ENCODE measurements at regions not wholly inside any gene's neighbourhood (a gene's known extent, or its start where the extent isn't known, plus 50 kb on each side); places are given as distances from the start of the nearest gene placed in this dataset.

DNA sequence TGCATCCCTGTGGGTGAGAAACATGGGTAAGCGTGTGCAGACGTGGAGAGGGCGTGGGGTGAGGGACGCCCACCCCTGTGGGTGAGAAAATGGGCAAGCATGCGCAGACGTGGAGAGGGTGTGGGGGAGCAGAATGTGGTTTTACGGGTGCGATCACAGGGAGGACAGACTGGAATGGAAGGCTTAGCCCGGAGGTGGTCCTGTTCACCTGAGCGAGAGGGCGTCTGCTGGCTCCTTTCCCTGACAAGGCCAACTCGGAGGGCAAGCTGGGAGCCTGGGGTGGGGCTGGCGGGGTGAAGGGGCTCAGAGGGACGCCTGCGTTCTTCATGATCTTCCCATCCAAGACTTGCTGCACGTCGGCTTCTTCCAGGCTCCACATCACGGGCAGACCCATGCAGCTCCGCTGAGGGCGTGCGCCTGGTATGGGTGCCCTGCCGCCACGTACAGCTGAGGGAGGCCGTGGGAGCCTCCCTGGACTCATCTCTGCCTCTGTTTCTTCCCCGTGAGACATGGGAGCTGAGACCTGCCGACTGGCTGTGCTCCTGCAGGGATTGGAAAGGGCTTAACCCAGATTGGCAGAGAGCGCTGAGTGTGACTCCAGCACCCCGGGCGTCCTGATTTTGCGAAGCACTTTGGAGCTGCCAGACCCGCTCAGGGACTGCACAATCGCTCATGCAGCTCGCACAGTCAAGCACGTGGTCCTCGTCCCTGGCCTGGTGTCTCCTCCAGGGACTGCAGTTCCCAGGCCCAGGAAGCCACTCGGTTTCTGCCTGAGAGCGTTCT is 74.3 kb upstream of the SHH start:
- TF ChIP-seq, protein P1, sequence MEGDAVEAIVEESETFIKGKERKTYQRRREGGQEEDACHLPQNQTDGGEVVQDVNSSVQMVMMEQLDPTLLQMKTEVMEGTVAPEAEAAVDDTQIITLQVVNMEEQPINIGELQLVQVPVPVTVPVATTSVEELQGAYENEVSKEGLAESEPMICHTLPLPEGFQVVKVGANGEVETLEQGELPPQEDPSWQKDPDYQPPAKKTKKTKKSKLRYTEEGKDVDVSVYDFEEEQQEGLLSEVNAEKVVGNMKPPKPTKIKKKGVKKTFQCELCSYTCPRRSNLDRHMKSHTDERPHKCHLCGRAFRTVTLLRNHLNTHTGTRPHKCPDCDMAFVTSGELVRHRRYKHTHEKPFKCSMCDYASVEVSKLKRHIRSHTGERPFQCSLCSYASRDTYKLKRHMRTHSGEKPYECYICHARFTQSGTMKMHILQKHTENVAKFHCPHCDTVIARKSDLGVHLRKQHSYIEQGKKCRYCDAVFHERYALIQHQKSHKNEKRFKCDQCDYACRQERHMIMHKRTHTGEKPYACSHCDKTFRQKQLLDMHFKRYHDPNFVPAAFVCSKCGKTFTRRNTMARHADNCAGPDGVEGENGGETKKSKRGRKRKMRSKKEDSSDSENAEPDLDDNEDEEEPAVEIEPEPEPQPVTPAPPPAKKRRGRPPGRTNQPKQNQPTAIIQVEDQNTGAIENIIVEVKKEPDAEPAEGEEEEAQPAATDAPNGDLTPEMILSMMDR (IDR thresholded peaks at IDR 0.05; ENCODE audit: insufficient read depth, low read length, poor library complexity, severe bottlenecking) = no peak
- no peak for TF ChIP-seq EZH2phosphoT487 (conservative IDR thresholded peaks at IDR 0.05; ENCODE audit: low read length)
